CD4-positive, alpha-beta T cell (primary cell): ENCODE measurements at regions not wholly inside any gene's neighbourhood (a gene's known extent, or its start where the extent isn't known, plus 50 kb on each side); places are given as distances from the start of the nearest gene placed in this dataset.

Experiments used
- ATAC-seq: fragments of 200-7000 bp; cut with Tn5 transposase; one replicate; pipeline ENCODE4 v1.10.0; 2022; ENCODE audit warnings: mild to moderate bottlenecking; ENCODE audit not compliant: poor library complexity
- CTCF ChIA-PET: fragments of 350-600 bp; sonication (Branson Sonifier 250); formaldehyde crosslinking; loops from one replicate; lab custom pipeline; 2021; ENCODE audit warnings: antibody characterized with exemption, inconsistent platforms; lab: Charles Lee
- POLR2A ChIA-PET: fragments of 350-600 bp; sonication (Branson Sonifier 250); formaldehyde crosslinking; loops from one replicate; lab custom pipeline; 2021; ENCODE audit warnings: antibody characterized with exemption, inconsistent platforms; lab: Charles Lee
- DNase-seq, 14 experiments: peaks; one replicate each; pipeline ENCODE4 v3.0.0-alpha.2; 2013 to 2020; ENCODE audit warnings: mixed read lengths in 2 of 14
- H3K27ac ChIP-seq, 2 donors: one replicate each; pipeline versions ENCODE4 v1.5.1 to v1.7.0; 2013; ENCODE audit warnings: low read length in 2 of 2, low read depth in 1 of 2, mild to moderate bottlenecking in 1 of 2
- H3K27me3 ChIP-seq, 2 experiments: 1 replicate in 1 of 2; 2 replicates in 1 of 2; pipeline versions ENCODE4 v1.6.1 to v1.7.0; 2013; ENCODE audit warnings: low read length in 2 of 2, control low read depth in 1 of 2, mild to moderate bottlenecking in 1 of 2, moderate library complexity in 1 of 2; ENCODE audit not compliant: insufficient read depth in 2 of 2, control insufficient read depth in 1 of 2
- H3K36me3 ChIP-seq: one replicate; pipeline ENCODE4 v1.6.1; 2013; ENCODE audit warnings: low read length, control low read depth; ENCODE audit not compliant: insufficient read depth
- H3K4me1 ChIP-seq: one replicate; pipeline ENCODE4 v1.6.1; 2013; ENCODE audit warnings: low read length, control low read depth; ENCODE audit not compliant: insufficient read depth
- H3K4me3 ChIP-seq: one replicate; pipeline ENCODE4 v1.5.1; 2013; ENCODE audit warnings: mild to moderate bottlenecking, low read length, moderate library complexity
- H3K9me3 ChIP-seq, 2 experiments: 1 replicate in 1 of 2; 2 replicates in 1 of 2; pipeline versions ENCODE4 v1.6.1 to v1.7.0; 2013; ENCODE audit warnings: low read length in 2 of 2, mild to moderate bottlenecking in 2 of 2, control low read depth in 1 of 2, moderate library complexity in 1 of 2; ENCODE audit not compliant: control insufficient read depth in 1 of 2, insufficient read depth in 1 of 2
- H3K27ac Mint-ChIP-seq: one replicate; pipeline ENCODE4 v1.8.0; 2020; ENCODE audit warnings: mixed read lengths
- H3K27me3 Mint-ChIP-seq: one replicate; pipeline ENCODE4 v1.8.0; 2021; ENCODE audit warnings: mixed read lengths
- H3K36me3 Mint-ChIP-seq: one replicate; pipeline ENCODE4 v1.8.0; 2021; ENCODE audit warnings: low read depth, mixed read lengths
- H3K4me1 Mint-ChIP-seq: one replicate; pipeline ENCODE4 v1.8.0; 2021; ENCODE audit warnings: low read depth, mixed read lengths
- H3K4me3 Mint-ChIP-seq: one replicate; pipeline ENCODE4 v1.8.0; 2020; ENCODE audit warnings: mild to moderate bottlenecking, mixed read lengths
- H3K9me3 Mint-ChIP-seq: one replicate; pipeline ENCODE4 v1.8.0; 2020; ENCODE audit warnings: mixed read lengths
- intact Hi-C, 2 experiments: fragments of 100-400 bp; cut with DNase I in 1 of 2; cut with micrococcal nuclease in 1 of 2; formaldehyde crosslinking; loops; one replicate each; pipeline versions ENCODE4 v1.15.1 to v1.9.0; 2023 to 2025; cut with DNase I, micrococcal nuclease
- TF ChIP-seq, protein P1 (sequence below): fragments of 200-600 bp; IDR thresholded peaks from one replicate; pipeline ENCODE4 v1.8.0; 2022; ENCODE audit warnings: antibody characterized with exemption, mild to moderate bottlenecking

DNA sequence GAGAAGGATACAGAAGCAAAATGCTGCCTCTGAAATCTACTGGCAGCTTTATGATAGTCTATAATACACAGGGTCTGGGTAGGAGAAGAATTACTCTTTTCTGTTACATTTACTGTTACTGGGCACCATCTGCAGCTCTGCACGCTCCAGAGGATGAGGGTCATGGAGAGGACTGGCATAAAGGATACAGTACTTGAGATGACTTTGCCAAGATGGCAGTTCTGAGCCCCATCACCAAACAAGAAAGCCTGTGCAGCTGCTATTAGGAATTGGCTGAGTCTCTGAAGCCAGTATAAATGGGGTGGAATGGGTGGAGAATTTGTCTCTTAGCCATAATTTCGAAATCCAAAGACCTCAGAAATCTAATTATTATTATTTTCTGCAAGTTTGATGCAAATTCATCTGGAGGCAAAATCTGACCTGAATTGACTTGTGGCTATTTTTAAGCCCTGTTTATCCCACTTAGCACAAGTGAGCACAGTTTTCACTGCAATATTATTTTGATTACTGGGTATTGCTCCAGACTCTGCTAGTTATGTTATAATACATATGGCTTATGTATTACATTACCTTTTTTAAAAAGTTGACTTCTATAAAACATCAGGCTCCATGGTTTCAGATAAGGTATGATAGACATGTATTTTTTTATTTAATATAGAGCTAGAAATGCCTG, 579.5 kb downstream of the MBD2 start:
- H3K4me1 ChIP-seq, result no peaks in the 10 kb centered on the region
- Mint-ChIP-seq H3K27ac (no peak overlapping the region), H3K4me1 (no peaks in the 10 kb centered on the region), H3K4me3 (no peak overlapping the region), H3K9me3 (peaks cover 6% of the 10 kb centered on the region), H3K36me3 (no peaks in the 10 kb centered on the region), H3K27me3 (no peaks in the 10 kb centered on the region)
- TF ChIP-seq, protein P1, sequence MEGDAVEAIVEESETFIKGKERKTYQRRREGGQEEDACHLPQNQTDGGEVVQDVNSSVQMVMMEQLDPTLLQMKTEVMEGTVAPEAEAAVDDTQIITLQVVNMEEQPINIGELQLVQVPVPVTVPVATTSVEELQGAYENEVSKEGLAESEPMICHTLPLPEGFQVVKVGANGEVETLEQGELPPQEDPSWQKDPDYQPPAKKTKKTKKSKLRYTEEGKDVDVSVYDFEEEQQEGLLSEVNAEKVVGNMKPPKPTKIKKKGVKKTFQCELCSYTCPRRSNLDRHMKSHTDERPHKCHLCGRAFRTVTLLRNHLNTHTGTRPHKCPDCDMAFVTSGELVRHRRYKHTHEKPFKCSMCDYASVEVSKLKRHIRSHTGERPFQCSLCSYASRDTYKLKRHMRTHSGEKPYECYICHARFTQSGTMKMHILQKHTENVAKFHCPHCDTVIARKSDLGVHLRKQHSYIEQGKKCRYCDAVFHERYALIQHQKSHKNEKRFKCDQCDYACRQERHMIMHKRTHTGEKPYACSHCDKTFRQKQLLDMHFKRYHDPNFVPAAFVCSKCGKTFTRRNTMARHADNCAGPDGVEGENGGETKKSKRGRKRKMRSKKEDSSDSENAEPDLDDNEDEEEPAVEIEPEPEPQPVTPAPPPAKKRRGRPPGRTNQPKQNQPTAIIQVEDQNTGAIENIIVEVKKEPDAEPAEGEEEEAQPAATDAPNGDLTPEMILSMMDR, result no peak
- no peak overlapping the region for H3K27ac ChIP-seq
- no peaks in the 10 kb centered on the region for H3K36me3 ChIP-seq
- no peak for ATAC-seq
- no peaks in the 10 kb centered on the region for H3K27me3 ChIP-seq
- no peak for DNase-seq
- ChIA-PET POLR2A (no interaction called here), CTCF (interaction anchor here (1.4 kb wide), 1 partner anchor 9 kb away, joined by 3 read pairs; no protein-coding TSS in a partner anchor)
- no peak overlapping the region for H3K4me3 ChIP-seq
- intact Hi-C loops, result no loop called here
- no peaks in the 10 kb centered on the region for H3K9me3 ChIP-seq

DNA sequence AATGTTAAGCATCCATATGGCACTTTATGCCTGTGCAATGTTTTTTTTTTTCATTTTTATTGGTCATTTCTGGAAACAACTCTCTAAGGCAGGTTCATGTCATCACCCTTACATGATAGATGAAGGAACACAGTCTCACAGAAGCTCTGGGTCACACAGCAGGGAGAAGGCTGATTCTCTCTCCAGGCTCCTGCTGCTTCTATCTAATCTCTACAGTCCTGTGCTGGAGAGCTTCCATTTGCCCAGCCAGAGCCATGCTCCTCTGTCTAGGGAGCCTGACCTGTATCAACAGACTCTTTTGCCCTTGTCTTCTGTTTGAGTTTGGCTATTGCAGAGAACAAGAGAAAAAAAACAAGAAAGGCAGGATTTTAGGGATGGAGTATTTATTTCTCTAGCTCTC, 584.8 kb downstream of the MBD2 start:
- DNase-seq, result no peak
- H3K36me3 ChIP-seq, result no peaks in the 10 kb centered on the region
- Mint-ChIP-seq H3K4me1 (no peaks in the 10 kb centered on the region), H3K27ac (no peak overlapping the region), H3K9me3 (peaks cover 10% of the 10 kb centered on the region), H3K4me3 (no peak overlapping the region), H3K27me3 (no peaks in the 10 kb centered on the region), H3K36me3 (no peaks in the 10 kb centered on the region)
- CTCF ChIA-PET, result no interaction called here
- TF ChIP-seq, protein P1, result no peak
- H3K27me3 ChIP-seq, result no peaks in the 10 kb centered on the region
- intact Hi-C loops, result no loop called here
- H3K4me3 ChIP-seq, result no peak overlapping the region
- no peak for ATAC-seq
- no peaks in the 10 kb centered on the region for H3K4me1 ChIP-seq
- H3K27ac ChIP-seq, result no peak overlapping the region
- no peaks in the 10 kb centered on the region for H3K9me3 ChIP-seq
- POLR2A ChIA-PET, result no interaction called here

DNA sequence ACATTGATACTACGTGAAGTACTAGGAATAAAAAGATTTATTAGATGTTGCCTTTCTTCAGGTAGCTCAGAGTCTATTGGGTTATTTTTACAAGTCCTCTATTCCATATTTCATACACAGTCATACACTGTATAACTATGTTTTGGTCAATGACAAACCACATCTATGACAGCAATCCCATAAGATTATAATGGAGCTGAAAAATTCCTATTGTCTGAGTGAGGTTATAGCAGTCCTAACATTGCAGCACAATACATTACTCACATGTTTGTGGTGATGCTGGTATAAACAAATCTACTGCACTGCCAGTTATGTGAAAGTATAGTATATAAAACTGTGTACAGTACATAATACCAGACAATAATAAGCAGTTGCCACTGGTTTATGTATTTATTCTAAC, 595.1 kb downstream of the MBD2 start:
- H3K36me3 ChIP-seq, result no peaks in the 10 kb centered on the region
- intact Hi-C loops, result no loop called here
- H3K27ac Mint-ChIP-seq, result no peak overlapping the region
- H3K9me3 ChIP-seq, result peaks cover 0 to 15% of the 10 kb centered on the region in 2 experiments
- H3K4me3 Mint-ChIP-seq, result no peak overlapping the region
- H3K27me3 Mint-ChIP-seq, result no peaks in the 10 kb centered on the region
- no peaks in the 10 kb centered on the region for H3K4me1 Mint-ChIP-seq
- ChIA-PET POLR2A (no interaction called here), CTCF (no interaction called here)
- H3K27me3 ChIP-seq, result no peaks in the 10 kb centered on the region
- no peaks in the 10 kb centered on the region for H3K4me1 ChIP-seq
- TF ChIP-seq, protein P1, result no peak
- DNase-seq (no peak), ATAC-seq (no peak)
- H3K27ac ChIP-seq, result no peak overlapping the region
- H3K4me3 ChIP-seq, result no peak overlapping the region
- no peaks in the 10 kb centered on the region for H3K36me3 Mint-ChIP-seq
- peaks cover 2% of the 10 kb centered on the region for H3K9me3 Mint-ChIP-seq
